Endothelial cell of umbilical vein (primary cell): ENCODE measurements at regions not wholly inside any gene's neighbourhood (a gene's known extent, or its start where the extent isn't known, plus 50 kb on each side); places are given as distances from the start of the nearest gene placed in this dataset.

Source experiments
- BruUV-seq: library from RNA; stranded (reverse); fragments of 400-500 nt; replicated peaks from 2 replicates; lab custom pipeline; 2021; lab: Mats Ljungman, UMichigan
- CTCF ChIA-PET: fragments of 300-600, 350-600 bp; sonication (Branson Sonifier 250); formaldehyde crosslinking; loops from one replicate; lab custom pipeline; 2021; ENCODE audit warnings: antibody characterized with exemption, inconsistent platforms; lab: Charles Lee
- POLR2A ChIA-PET: fragments of 300-600, 350-600 bp; sonication (Branson Sonifier 250); formaldehyde crosslinking; loops from one replicate; lab custom pipeline; 2021; ENCODE audit warnings: antibody characterized with exemption, inconsistent platforms; lab: Charles Lee
- DNase-seq: peaks from one replicate; pipeline ENCODE4 v3.0.0-alpha.2; 2011; ENCODE audit warnings: low read depth, low spot score
- FAIRE-seq: peaks from 2 replicates; lab custom pipeline; 2011; peaks lifted over from hg19 to GRCh38; lab: Jason Lieb, UNC
- H2AFZ ChIP-seq: 2 replicates; pipeline ENCODE4 v1.6.0; 2012; ENCODE audit warnings: low read depth, low read length, control low read depth, inconsistent platforms
- H3K27ac ChIP-seq: 2 replicates; pipeline ENCODE4 v1.5.1; 2011; ENCODE audit warnings: low read depth, mild to moderate bottlenecking, control low read depth, low read length, moderate library complexity; ENCODE audit not compliant: insufficient read depth
- H3K27me3 ChIP-seq, 2 experiments: 2 replicates each; pipeline versions ENCODE4 v1.6.0 to v1.6.1; 2011; ENCODE audit warnings: low read length in 2 of 2, mixed read lengths in 1 of 2; ENCODE audit not compliant: control insufficient read depth in 2 of 2, insufficient read depth in 2 of 2
- H3K36me3 ChIP-seq, 2 experiments: 2 replicates in 1 of 2; 3 replicates in 1 of 2; pipeline ENCODE4 v1.5.1; 2011; ENCODE audit warnings: low read length in 2 of 2, mild to moderate bottlenecking in 1 of 2, moderate library complexity in 1 of 2; ENCODE audit not compliant: control insufficient read depth in 2 of 2, insufficient read depth in 2 of 2; ENCODE audit errors: extremely low read depth in 1 of 2
- H3K4me1 ChIP-seq: 3 replicates; pipeline ENCODE4 v1.5.1; 2011; ENCODE audit warnings: mild to moderate bottlenecking, low read length; ENCODE audit not compliant: control insufficient read depth, insufficient read depth; ENCODE audit errors: extremely low read depth
- H3K4me2 ChIP-seq: 2 replicates; pipeline ENCODE4 v1.6.1; 2011; ENCODE audit warnings: low read length, control low read depth, mixed read lengths; ENCODE audit not compliant: insufficient read depth
- H3K4me3 ChIP-seq, 3 experiments: fragments of 200-600 bp in 1 of 3; sonication (generic), shearing (Covaris generic) in 1 of 3; replicated peaks in 1 of 3; 2 replicates each; pipeline ENCODE4 v1.5.1; 2011 to 2016; ENCODE audit warnings: control low read depth in 3 of 3, low read length in 3 of 3, mild to moderate bottlenecking in 2 of 3, inconsistent platforms in 1 of 3, low read depth in 1 of 3, moderate library complexity in 1 of 3; ENCODE audit not compliant: insufficient read depth in 1 of 3
- H3K79me2 ChIP-seq: 2 replicates; pipeline ENCODE4 v1.6.0; 2012; ENCODE audit warnings: low read length, inconsistent platforms; ENCODE audit not compliant: control insufficient read depth, insufficient read depth
- H3K9ac ChIP-seq: replicated peaks from 2 replicates; pipeline ENCODE3; 2011; ENCODE audit warnings: low read length, control low read depth; ENCODE audit not compliant: insufficient read depth; ENCODE audit errors: extremely low read depth
- H3K9me1 ChIP-seq: replicated peaks from 3 replicates; pipeline ENCODE4 v1.6.0; 2011; ENCODE audit warnings: mild to moderate bottlenecking, low read length; ENCODE audit not compliant: control insufficient read depth, insufficient read depth; ENCODE audit errors: extremely low read depth
- H3K9me3 ChIP-seq: replicated peaks from 2 replicates; pipeline ENCODE4 v1.5.1; 2012; ENCODE audit warnings: low read length, inconsistent platforms; ENCODE audit not compliant: control insufficient read depth, insufficient read depth
- H4K20me1 ChIP-seq: replicated peaks from 2 replicates; pipeline ENCODE3; 2011; ENCODE audit warnings: mild to moderate bottlenecking, low read length; ENCODE audit not compliant: control insufficient read depth, insufficient read depth; ENCODE audit errors: extremely low read depth
- CTCF ChIP-seq, 2 donors: IDR thresholded peaks; 1 replicate in 1 of 2; 2 replicates in 1 of 2; pipeline ENCODE4 v1.5.1; 2011; ENCODE audit warnings: low read length in 2 of 2, mild to moderate bottlenecking in 2 of 2, moderate library complexity in 2 of 2, control low read depth in 1 of 2, inconsistent platforms in 1 of 2, low read depth in 1 of 2; ENCODE audit not compliant: insufficient read depth in 1 of 2; ENCODE audit errors: extremely low read depth in 1 of 2
- EZH2 ChIP-seq: IDR thresholded peaks from 2 replicates; pipeline ENCODE4 v1.6.1; 2012; ENCODE audit warnings: borderline replicate concordance, low read depth, mild to moderate bottlenecking, moderate library complexity, low read length, inconsistent platforms; ENCODE audit not compliant: severe bottlenecking
- FOS ChIP-seq: IDR thresholded peaks from 2 replicates; pipeline ENCODE4 v1.6.1; 2011; ENCODE audit warnings: mild to moderate bottlenecking, low read length, moderate library complexity, borderline replicate concordance; ENCODE audit not compliant: insufficient read depth
- GATA2 ChIP-seq: IDR thresholded peaks from 2 replicates; pipeline ENCODE4 v1.7.0; 2011; ENCODE audit warnings: low read depth, mild to moderate bottlenecking, moderate library complexity, mixed read lengths, low read length; ENCODE audit not compliant: insufficient read length, insufficient read depth
- JUN ChIP-seq: IDR thresholded peaks from 2 replicates; pipeline ENCODE4 v1.6.1; 2011; ENCODE audit warnings: borderline replicate concordance, low read depth; ENCODE audit not compliant: insufficient read length, insufficient read depth
- MAX ChIP-seq: IDR thresholded peaks from 2 replicates; pipeline ENCODE4 v1.6.1; 2011; ENCODE audit not compliant: insufficient read depth, insufficient read length
- MYC ChIP-seq: IDR thresholded peaks from one replicate; pipeline ENCODE4 v1.6.1; 2011; ENCODE audit warnings: mild to moderate bottlenecking, low read depth, low read length
- POLR2A ChIP-seq: IDR thresholded peaks from 2 replicates; pipeline ENCODE4 v1.6.1; 2012; ENCODE audit warnings: low read depth, mild to moderate bottlenecking, control low read depth, low read length
- POLR2AphosphoS5 ChIP-seq: IDR thresholded peaks from 2 replicates; pipeline ENCODE4 v1.6.1; 2012; ENCODE audit warnings: low read depth, mild to moderate bottlenecking, control low read depth, low read length, moderate library complexity; ENCODE audit not compliant: insufficient read depth
- dilution Hi-C: fragments of 300-500 bp; cut with MboI; formaldehyde crosslinking; loops from one replicate; pipeline ENCODE4 v1.15.0; 2019; ENCODE audit warnings: low sequenced_read_pairs; ENCODE audit not compliant: extremely low pct_ligation_motif_present
- intact Hi-C: fragments of 100-400 bp; cut with micrococcal nuclease; formaldehyde crosslinking; loops from one replicate; pipeline ENCODE4 v1.10.0; 2022

GRCh38 chr1:217021400-217021799, 298.2 kb upstream of the ESRRG start:
- no peak overlapping the region for H3K4me3 ChIP-seq
- no peak overlapping the region for H3K9ac ChIP-seq
- H4K20me1 ChIP-seq: no peaks in the 10 kb centered on the region
- no peaks in the 10 kb centered on the region for H3K27me3 ChIP-seq
- no TSS peak for BruUV-seq
- H3K9me3 ChIP-seq: no peaks in the 10 kb centered on the region
- intact Hi-C loops (no loop called here), dilution Hi-C loops (no loop called here)
- FAIRE-seq (no peak), DNase-seq (no peak)
- no peak for TF ChIP-seq EZH2
- TF ChIP-seq JUN: no peak
- no peak for TF ChIP-seq MYC
- no peak for TF ChIP-seq POLR2A
- TF ChIP-seq MAX: no peak
- no peak for TF ChIP-seq CTCF (IDR thresholded peaks at IDR 0.05; ENCODE audit: extremely low read depth in 1 of 2, insufficient read depth in 1 of 2, low read depth in 1 of 2, low read length in 2 of 2)
- TF ChIP-seq POLR2AphosphoS5: no peak
- no peak for TF ChIP-seq GATA2
- TF ChIP-seq FOS: no peak
- H3K27ac ChIP-seq: no peak overlapping the region
- H3K4me2 ChIP-seq: no peak overlapping the region
- H3K36me3 ChIP-seq: no peaks in the 10 kb centered on the region
- CTCF ChIA-PET: no interaction called here
- POLR2A ChIA-PET: no interaction called here
- H3K4me1 ChIP-seq: no peaks in the 10 kb centered on the region
- no peak overlapping the region for H2AFZ ChIP-seq
- H3K79me2 ChIP-seq: no peaks in the 10 kb centered on the region
- no peaks in the 10 kb centered on the region for H3K9me1 ChIP-seq
